K562 (cell line): ENCODE measurements at regions not wholly inside any gene's neighbourhood (a gene's known extent, or its start where the extent isn't known, plus 50 kb on each side); places are given as distances from the start of the nearest gene placed in this dataset.

Experiments
- ATAC-seq: fragments of 200-7000 bp; cut with Tn5 transposase; 3 replicates; pipeline ENCODE4 v1.9.1; 2020; ENCODE audit warnings: moderate library complexity
- BruUV-seq: library from RNA; stranded (reverse); fragments of 400-500 nt; replicated peaks from 2 replicates; lab custom pipeline; 2021; lab: Mats Ljungman, UMichigan
- CTCF ChIA-PET: fragments of 300-600 bp; formaldehyde crosslinking; extraction: SDS; loops from one replicate; lab custom pipeline; 2021; ENCODE audit warnings: low intra/inter-chr PET ratio; lab: Yijun Ruan, JAX
- POLR2A ChIA-PET: fragments of 300-600, 350-650 bp; sonication (Branson Sonifier 250); formaldehyde crosslinking; extraction: SDS; loops from one replicate; lab custom pipeline; 2021; ENCODE audit warnings: antibody characterized with exemption, inconsistent platforms; lab: Yijun Ruan, JAX
- DNase-seq, 4 experiments: peaks; one replicate each; pipeline versions ENCODE4 v3.0.0 to v3.0.0-alpha.2; 2011 to 2018; ENCODE audit warnings: low spot score in 3 of 4, mixed read lengths in 3 of 4; ENCODE audit errors: extremely low read depth in 1 of 4
- FAIRE-seq: peaks from 2 replicates; lab custom pipeline; 2011; peaks lifted over from hg19 to GRCh38; lab: Jason Lieb, UNC
- H2AFZ ChIP-seq: 2 replicates; pipeline ENCODE4 v1.6.0; 2011; ENCODE audit warnings: low read depth, low read length, control low read depth, inconsistent platforms
- H3K27ac ChIP-seq: fragments of 200-600 bp; 3 replicates; pipeline ENCODE4 v1.8.0; 2011; ENCODE audit warnings: low read depth, mild to moderate bottlenecking, control low read depth, inconsistent platforms, low read length, moderate library complexity, mixed read lengths; ENCODE audit errors: extremely low read depth
- H3K27me3 ChIP-seq, 2 experiments: fragments of 300-600 bp in 1 of 2; 2 replicates in 1 of 2; 3 replicates in 1 of 2; pipeline versions ENCODE4 v1.6.0 to v1.8.0; 2011; ENCODE audit warnings: inconsistent platforms in 2 of 2, low read length in 2 of 2, mild to moderate bottlenecking in 1 of 2, mixed read lengths in 1 of 2, moderate library complexity in 1 of 2; ENCODE audit not compliant: control insufficient read depth in 2 of 2, insufficient read depth in 2 of 2
- H3K36me3 ChIP-seq: fragments of 300-600 bp; 3 replicates; pipeline ENCODE4 v1.8.0; 2011; ENCODE audit warnings: mild to moderate bottlenecking, low read length, inconsistent platforms; ENCODE audit not compliant: control insufficient read depth, insufficient read depth
- H3K4me1 ChIP-seq, 2 experiments: fragments of 200-600 bp in 1 of 2; replicated peaks in 1 of 2; 2 replicates in 1 of 2; 3 replicates in 1 of 2; pipeline versions ENCODE4 v1.5.1 to v1.8.0; 2011; ENCODE audit warnings: inconsistent platforms in 2 of 2, low read length in 2 of 2, mild to moderate bottlenecking in 1 of 2, mixed read lengths in 1 of 2, moderate library complexity in 1 of 2; ENCODE audit not compliant: control insufficient read depth in 2 of 2, insufficient read depth in 2 of 2
- H3K4me2 ChIP-seq: 2 replicates; pipeline ENCODE4 v1.6.1; 2011; ENCODE audit warnings: low read length, control low read depth, inconsistent platforms, mixed read lengths; ENCODE audit not compliant: insufficient read depth
- H3K4me3 ChIP-seq: fragments of 200-600 bp; sonication (generic), shearing (Covaris generic); 2 replicates; pipeline ENCODE4 v1.5.1; 2016; ENCODE audit warnings: control low read depth, inconsistent platforms
- H3K79me2 ChIP-seq: fragments of 200-600 bp; 3 replicates; pipeline ENCODE4 v1.8.0; 2011; ENCODE audit warnings: low read length, inconsistent platforms; ENCODE audit not compliant: control insufficient read depth, insufficient read depth
- H3K9ac ChIP-seq, 2 experiments: 2 replicates each; pipeline versions ENCODE4 v1.6.0 to v1.6.1; 2011; ENCODE audit warnings: low read depth in 2 of 2, low read length in 2 of 2, control low read depth in 1 of 2, inconsistent platforms in 1 of 2, mild to moderate bottlenecking in 1 of 2, mixed read lengths in 1 of 2; ENCODE audit not compliant: insufficient read depth in 1 of 2
- H3K9me1 ChIP-seq: one replicate; pipeline ENCODE4 v1.6.0; 2011; ENCODE audit warnings: inconsistent platforms, mild to moderate bottlenecking, low read length, moderate library complexity; ENCODE audit not compliant: control insufficient read depth, insufficient read depth
- H3K9me3 ChIP-seq: replicated peaks from 2 replicates; pipeline ENCODE4 v1.5.1; 2011; ENCODE audit warnings: low read depth, low read length, inconsistent platforms; ENCODE audit not compliant: control insufficient read depth, insufficient read depth
- H4K20me1 ChIP-seq: replicated peaks from 2 replicates; pipeline ENCODE4 v1.6.1; 2011; ENCODE audit warnings: low read length, inconsistent platforms, mixed read lengths; ENCODE audit not compliant: control insufficient read depth, insufficient read depth
- BRD4 ChIP-seq: fragments of 200-600 bp; sonication (generic); IDR thresholded peaks from 2 replicates; pipeline ENCODE4 v1.6.1; 2017; ENCODE audit warnings: inconsistent platforms
- CCAR2 ChIP-seq: fragments of 200-400 bp; formaldehyde crosslinking; IDR thresholded peaks from 2 replicates; pipeline ENCODE4 v1.6.1; 2017; ENCODE audit warnings: mild to moderate bottlenecking, low read depth, low read length
- HSF4 ChIP-seq: fragments of 250-450 bp; sonication (Bioruptor Pico); IDR thresholded peaks from 2 replicates; pipeline ENCODE4 v2.1.2; 2022; ENCODE audit warnings: mild to moderate bottlenecking, moderate library complexity, borderline replicate concordance
- MLX ChIP-seq, 2 experiments: fragments of 450-650 bp in 1 of 2; sonication (generic) in 1 of 2; formaldehyde crosslinking; conservative IDR thresholded peaks; 2 replicates each; pipeline versions ENCODE4 v1.4.0 to v1.8.1; 2020 to 2022; ENCODE audit warnings: mild to moderate bottlenecking in 1 of 2, missing genetic modification reagents in 1 of 2
- NRF1 ChIP-seq, 2 experiments: fragments of 450-650 bp; IDR thresholded peaks in 1 of 2; conservative IDR thresholded peaks in 1 of 2; 2 replicates each; pipeline ENCODE4 v1.6.1; 2014; ENCODE audit warnings: mild to moderate bottlenecking in 2 of 2
- OTX1 ChIP-seq: fragments of 450-650 bp; formaldehyde crosslinking; IDR thresholded peaks from 2 replicates; pipeline ENCODE4 v1.4.0; 2022; ENCODE audit warnings: mild to moderate bottlenecking
- POLR3G ChIP-seq: IDR thresholded peaks from 2 replicates; pipeline ENCODE4 v1.6.1; 2011; ENCODE audit not compliant: insufficient read length, insufficient replicate concordance; ENCODE audit errors: extremely low read depth
- POU5F1 ChIP-seq: fragments of 150-350 bp; IDR thresholded peaks from 2 replicates; pipeline ENCODE4 v1.6.1; 2014; ENCODE audit warnings: borderline replicate concordance, low read length, low read depth, mild to moderate bottlenecking; ENCODE audit not compliant: partially characterized antibody
- RBM39 ChIP-seq: fragments of 200-400 bp; formaldehyde crosslinking; optimal IDR thresholded peaks from 2 replicates; pipeline ENCODE3; 2018; ENCODE audit warnings: low read depth, low read length
- TAF15 ChIP-seq: fragments of 200-400 bp; formaldehyde crosslinking; IDR thresholded peaks from 2 replicates; pipeline ENCODE4 v1.6.1; 2017; ENCODE audit warnings: mild to moderate bottlenecking, low read depth, low read length, moderate library complexity
- TAL1 ChIP-seq: fragments of 450-650 bp; IDR thresholded peaks from 2 replicates; pipeline ENCODE4 v1.6.1; 2016; ENCODE audit warnings: mild to moderate bottlenecking
- ZNF41 ChIP-seq: fragments of 250-450 bp; sonication (Bioruptor Pico); conservative IDR thresholded peaks from 2 replicates; pipeline ENCODE4 v1.4.0; 2020; ENCODE audit warnings: mild to moderate bottlenecking
- ZNF668 ChIP-seq: fragments of 250-450 bp; sonication (Bioruptor Pico); IDR thresholded peaks from 2 replicates; pipeline ENCODE4 v1.8.0; 2022; ENCODE audit warnings: mild to moderate bottlenecking, inconsistent platforms
- WGBS: fragments of 100-300 bp; shearing (Covaris generic); methylation state at CpG from one replicate; pipeline ENCODE4 v1.1.6; 2016; ENCODE audit warnings: low coverage, mixed read lengths; ENCODE audit not compliant: insufficient coverage; ENCODE audit errors: missing lambda C conversion rate; 5-methylcytosine and 5-hydroxymethylcytosine counted together
- in situ Hi-C: fragments of 300-500 bp; cut with MboI; formaldehyde crosslinking; loops from 4 replicates; pipeline ENCODE4 v1.15.0; 2018; ENCODE audit warnings: inconsistent platforms, mixed read lengths
- intact Hi-C: fragments of 100-400 bp; cut with micrococcal nuclease; formaldehyde crosslinking; loops from 2 replicates; pipeline ENCODE4 v1.14.2; 2022
- TF ChIP-seq, protein P1 (sequence below): sonication (generic); formaldehyde crosslinking; IDR thresholded peaks from 2 replicates; pipeline ENCODE4 v1.8.0; 2022; ENCODE audit warnings: missing genetic modification reagents, mild to moderate bottlenecking, borderline replicate concordance
- TF ChIP-seq, protein P2 (sequence below): sonication (generic); formaldehyde crosslinking; IDR thresholded peaks from 2 replicates; pipeline ENCODE4 v1.8.0; 2022; ENCODE audit warnings: mild to moderate bottlenecking, low read depth, missing genetic modification reagents

DNA sequence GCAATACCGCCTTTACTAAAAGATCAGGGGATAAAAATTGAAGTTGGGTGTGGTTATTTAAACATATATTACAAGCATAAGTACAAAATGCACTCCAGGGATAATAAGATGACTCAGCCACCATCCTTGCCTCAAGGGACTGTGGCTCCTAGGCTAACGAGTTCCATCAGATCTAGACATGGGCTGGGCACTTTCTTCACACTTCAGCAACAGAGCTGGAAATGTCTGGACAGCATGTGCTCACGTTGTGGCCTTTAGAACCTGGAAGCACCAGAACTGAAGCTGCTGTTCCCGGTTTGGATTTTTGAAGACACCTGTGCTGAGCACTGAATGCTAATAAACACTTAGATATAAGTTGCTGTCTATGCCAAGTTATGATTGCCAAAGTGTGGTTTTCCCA is 384.2 kb upstream of the SALL3 start:
- Histone ChIP-seq H3K4me1 (no peaks in the 10 kb centered on the region), H3K9me1 (no peaks in the 10 kb centered on the region), H3K9me3 (no peaks in the 10 kb centered on the region), H3K79me2 (no peaks in the 10 kb centered on the region), H3K4me2 (no peak overlapping the region), H3K4me3 (no peak overlapping the region), H3K9ac (no peak overlapping the region), H3K27me3 (no peaks in the 10 kb centered on the region; a peak in 1 of 5 replicates), H2AFZ (no peak overlapping the region), H3K27ac (no peak overlapping the region), H3K36me3 (no peaks in the 10 kb centered on the region), H4K20me1 (no peaks in the 10 kb centered on the region)
- ChIA-PET CTCF (no interaction called here), POLR2A (no interaction called here)
- no TSS peak for BruUV-seq
- WGBS = 0% methylated on average over 4 of the region's 4 CpGs
- no peak for ATAC-seq
- FAIRE-seq = no peak
- intact Hi-C loops (no loop called here), in situ Hi-C loops (no loop called here)
- TF ChIP-seq, protein P1, sequence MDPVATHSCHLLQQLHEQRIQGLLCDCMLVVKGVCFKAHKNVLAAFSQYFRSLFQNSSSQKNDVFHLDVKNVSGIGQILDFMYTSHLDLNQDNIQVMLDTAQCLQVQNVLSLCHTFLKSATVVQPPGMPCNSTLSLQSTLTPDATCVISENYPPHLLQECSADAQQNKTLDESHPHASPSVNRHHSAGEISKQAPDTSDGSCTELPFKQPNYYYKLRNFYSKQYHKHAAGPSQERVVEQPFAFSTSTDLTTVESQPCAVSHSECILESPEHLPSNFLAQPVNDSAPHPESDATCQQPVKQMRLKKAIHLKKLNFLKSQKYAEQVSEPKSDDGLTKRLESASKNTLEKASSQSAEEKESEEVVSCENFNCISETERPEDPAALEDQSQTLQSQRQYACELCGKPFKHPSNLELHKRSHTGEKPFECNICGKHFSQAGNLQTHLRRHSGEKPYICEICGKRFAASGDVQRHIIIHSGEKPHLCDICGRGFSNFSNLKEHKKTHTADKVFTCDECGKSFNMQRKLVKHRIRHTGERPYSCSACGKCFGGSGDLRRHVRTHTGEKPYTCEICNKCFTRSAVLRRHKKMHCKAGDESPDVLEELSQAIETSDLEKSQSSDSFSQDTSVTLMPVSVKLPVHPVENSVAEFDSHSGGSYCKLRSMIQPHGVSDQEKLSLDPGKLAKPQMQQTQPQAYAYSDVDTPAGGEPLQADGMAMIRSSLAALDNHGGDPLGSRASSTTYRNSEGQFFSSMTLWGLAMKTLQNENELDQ (CRISPR knock-in tag) = no peak
- TF ChIP-seq HSF4 (CRISPR knock-in tag) = no peak
- no peak for TF ChIP-seq BRD4
- no peak for TF ChIP-seq NRF1 (conservative IDR thresholded peaks at IDR 0.05 in 1 of 2, IDR thresholded peaks at IDR 0.05 in 1 of 2)
- TF ChIP-seq TAF15 = no peak
- no peak for TF ChIP-seq POU5F1
- no peak for TF ChIP-seq POLR3G
- no peak for TF ChIP-seq CCAR2
- TF ChIP-seq OTX1 (CRISPR knock-in tag) = no peak
- TF ChIP-seq RBM39 = no peak
- no peak for TF ChIP-seq ZNF668 (CRISPR knock-in tag)
- TF ChIP-seq, protein P2, sequence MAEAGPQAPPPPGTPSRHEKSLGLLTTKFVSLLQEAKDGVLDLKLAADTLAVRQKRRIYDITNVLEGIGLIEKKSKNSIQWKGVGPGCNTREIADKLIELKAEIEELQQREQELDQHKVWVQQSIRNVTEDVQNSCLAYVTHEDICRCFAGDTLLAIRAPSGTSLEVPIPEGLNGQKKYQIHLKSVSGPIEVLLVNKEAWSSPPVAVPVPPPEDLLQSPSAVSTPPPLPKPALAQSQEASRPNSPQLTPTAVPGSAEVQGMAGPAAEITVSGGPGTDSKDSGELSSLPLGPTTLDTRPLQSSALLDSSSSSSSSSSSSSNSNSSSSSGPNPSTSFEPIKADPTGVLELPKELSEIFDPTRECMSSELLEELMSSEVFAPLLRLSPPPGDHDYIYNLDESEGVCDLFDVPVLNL (CRISPR knock-in tag) = no peak
- no peak for TF ChIP-seq MLX (CRISPR knock-in tag; conservative IDR thresholded peaks at IDR 0.05)
- TF ChIP-seq ZNF41 = no peak
- TF ChIP-seq TAL1 = no peak
- no peak for DNase-seq
